ENCODE measurements at regions not wholly inside any gene's neighbourhood (a gene's known extent, or its start where the extent isn't known, plus 50 kb on each side); places are given as distances from the start of the nearest gene placed in this dataset.

GRCh38 chr2:8289111-8289510 lies 392.7 kb upstream of the ID2 start:
- no peak for TF ChIP-seq POLR2A (IDR thresholded peaks at IDR 0.05)
- TF ChIP-seq, protein P1, sequence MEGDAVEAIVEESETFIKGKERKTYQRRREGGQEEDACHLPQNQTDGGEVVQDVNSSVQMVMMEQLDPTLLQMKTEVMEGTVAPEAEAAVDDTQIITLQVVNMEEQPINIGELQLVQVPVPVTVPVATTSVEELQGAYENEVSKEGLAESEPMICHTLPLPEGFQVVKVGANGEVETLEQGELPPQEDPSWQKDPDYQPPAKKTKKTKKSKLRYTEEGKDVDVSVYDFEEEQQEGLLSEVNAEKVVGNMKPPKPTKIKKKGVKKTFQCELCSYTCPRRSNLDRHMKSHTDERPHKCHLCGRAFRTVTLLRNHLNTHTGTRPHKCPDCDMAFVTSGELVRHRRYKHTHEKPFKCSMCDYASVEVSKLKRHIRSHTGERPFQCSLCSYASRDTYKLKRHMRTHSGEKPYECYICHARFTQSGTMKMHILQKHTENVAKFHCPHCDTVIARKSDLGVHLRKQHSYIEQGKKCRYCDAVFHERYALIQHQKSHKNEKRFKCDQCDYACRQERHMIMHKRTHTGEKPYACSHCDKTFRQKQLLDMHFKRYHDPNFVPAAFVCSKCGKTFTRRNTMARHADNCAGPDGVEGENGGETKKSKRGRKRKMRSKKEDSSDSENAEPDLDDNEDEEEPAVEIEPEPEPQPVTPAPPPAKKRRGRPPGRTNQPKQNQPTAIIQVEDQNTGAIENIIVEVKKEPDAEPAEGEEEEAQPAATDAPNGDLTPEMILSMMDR (IDR thresholded peaks at IDR 0.05), result no peak
- no peak for TF ChIP-seq POLR2AphosphoS5 (IDR thresholded peaks at IDR 0.05)
